Naive thymus-derived CD4-positive, alpha-beta T cell (primary cell): ENCODE measurements at regions not wholly inside any gene's neighbourhood (a gene's known extent, or its start where the extent isn't known, plus 50 kb on each side); places are given as distances from the start of the nearest gene placed in this dataset.
A peak's percentile ranks its signal among the peaks of the same experiment; 100 is the strongest.

Experiments
- ATAC-seq: fragments of 150-1000 bp; cut with Tn5 transposase; 2 replicates; pipeline ENCODE4 v1.10.0; 2021; ENCODE audit warnings: mild to moderate bottlenecking, moderate library complexity
- CTCF ChIA-PET: fragments of 350-600 bp; sonication (Branson Sonifier 250); formaldehyde crosslinking; loops from one replicate; lab custom pipeline; 2021; ENCODE audit warnings: antibody characterized with exemption; lab: Charles Lee
- POLR2A ChIA-PET: fragments of 350-600 bp; sonication (Branson Sonifier 250); formaldehyde crosslinking; loops from one replicate; lab custom pipeline; 2021; ENCODE audit warnings: antibody characterized with exemption, inconsistent platforms; lab: Charles Lee
- DNase-seq, 9 donors: peaks; one replicate each; pipeline versions ENCODE4 v3.0.0 to v3.0.0-alpha.2; 2020 to 2022; ENCODE audit warnings: mixed read lengths in 1 of 9
- H3K27ac ChIP-seq: one replicate; pipeline ENCODE4 v1.7.0; 2013; ENCODE audit warnings: mild to moderate bottlenecking, low read depth, low read length, moderate library complexity
- H3K27me3 ChIP-seq, 2 donors: one replicate each; pipeline ENCODE4 v1.7.0; 2013; ENCODE audit warnings: low read length in 2 of 2, mild to moderate bottlenecking in 2 of 2, moderate library complexity in 2 of 2; ENCODE audit not compliant: control insufficient read depth in 2 of 2, insufficient read depth in 2 of 2
- H3K36me3 ChIP-seq, 3 experiments: 1 replicate in 2 of 3; 2 replicates in 1 of 3; pipeline ENCODE4 v1.7.0; 2013; ENCODE audit warnings: low read length in 3 of 3, mild to moderate bottlenecking in 3 of 3, moderate library complexity in 1 of 3; ENCODE audit not compliant: insufficient read depth in 3 of 3, control insufficient read depth in 2 of 3
- H3K4me1 ChIP-seq, 2 donors: one replicate each; pipeline ENCODE4 v1.7.0; 2013; ENCODE audit warnings: low read length in 2 of 2, mild to moderate bottlenecking in 2 of 2, moderate library complexity in 1 of 2; ENCODE audit not compliant: control insufficient read depth in 2 of 2, insufficient read depth in 2 of 2
- H3K4me3 ChIP-seq: 2 replicates; pipeline ENCODE4 v1.7.0; 2013; ENCODE audit warnings: mild to moderate bottlenecking, low read length
- H3K9me3 ChIP-seq, 3 experiments: 1 replicate in 2 of 3; 2 replicates in 1 of 3; pipeline ENCODE4 v1.7.0; 2013; ENCODE audit warnings: low read length in 3 of 3; ENCODE audit not compliant: control insufficient read depth in 2 of 3
- H3K27ac Mint-ChIP-seq, 9 donors: one replicate each; pipeline ENCODE4 v1.8.0; 2020 to 2022; ENCODE audit warnings: mixed read lengths in 9 of 9, mild to moderate bottlenecking in 8 of 9, moderate library complexity in 5 of 9, inconsistent platforms in 2 of 9
- H3K27me3 Mint-ChIP-seq, 5 donors: one replicate each; pipeline ENCODE4 v1.8.0; 2021 to 2022; ENCODE audit warnings: mixed read lengths in 5 of 5, mild to moderate bottlenecking in 1 of 5
- H3K36me3 Mint-ChIP-seq, 5 donors: one replicate each; pipeline ENCODE4 v1.8.0; 2020 to 2022; ENCODE audit warnings: mixed read lengths in 5 of 5, mild to moderate bottlenecking in 3 of 5, inconsistent platforms in 1 of 5
- H3K4me1 Mint-ChIP-seq, 7 donors: one replicate each; pipeline ENCODE4 v1.8.0; 2020 to 2022; ENCODE audit warnings: mixed read lengths in 7 of 7, mild to moderate bottlenecking in 3 of 7, inconsistent platforms in 1 of 7
- H3K4me3 Mint-ChIP-seq, 10 donors: one replicate each; pipeline ENCODE4 v1.8.0; 2020 to 2022; ENCODE audit warnings: mild to moderate bottlenecking in 10 of 10, mixed read lengths in 10 of 10, moderate library complexity in 6 of 10, inconsistent platforms in 2 of 10
- H3K9me3 Mint-ChIP-seq, 11 donors: one replicate each; pipeline ENCODE4 v1.8.0; 2020 to 2022; ENCODE audit warnings: mixed read lengths in 11 of 11, mild to moderate bottlenecking in 4 of 11, inconsistent platforms in 1 of 11, moderate library complexity in 1 of 11
- intact Hi-C, 2 donors: fragments of 100-400 bp; cut with micrococcal nuclease; formaldehyde crosslinking; loops; one replicate each; pipeline ENCODE4 v1.15.1; 2023

- Histone ChIP-seq H3K27ac (no peak overlapping the region), H3K9me3 (no peaks in the 10 kb centered on the region), H3K4me1 (no peaks in the 10 kb centered on the region), H3K27me3 (no peaks in the 10 kb centered on the region), H3K4me3 (no peak overlapping the region), H3K36me3 (no peaks in the 10 kb centered on the region)
- H3K4me3 Mint-ChIP-seq = no peak overlapping the region
- intact Hi-C loops = no loop called here
- ChIA-PET POLR2A (no interaction called here), CTCF (no interaction called here)
- ATAC-seq (no peak), DNase-seq (no peak)
- no peak overlapping the region for H3K27ac Mint-ChIP-seq
- no peaks in the 10 kb centered on the region for H3K36me3 Mint-ChIP-seq
- peaks cover 0 to 16% (median 3%) of the 10 kb centered on the region in 7 donors for H3K4me1 Mint-ChIP-seq
- H3K9me3 Mint-ChIP-seq = peaks cover 0 to 3% (median 0%) of the 10 kb centered on the region in 11 donors
- peaks cover 0 to 29% (median 0%) of the 10 kb centered on the region in 5 donors for H3K27me3 Mint-ChIP-seq
Measured at GRCh38 chr9:89775641-89776040, 170.8 kb downstream of the GADD45G start.

- Mint-ChIP-seq H3K4me1 (peaks cover 0 to 11% (median 0%) of the 10 kb centered on the region in 7 donors), H3K27me3 (peaks cover 0 to 29% (median 0%) of the 10 kb centered on the region in 5 donors), H3K27ac (peak overlapping the region in 1 of 9 donors; percentile 10), H3K9me3 (peaks cover 0 to 3% (median 0%) of the 10 kb centered on the region in 11 donors), H3K4me3 (no peak overlapping the region), H3K36me3 (no peaks in the 10 kb centered on the region)
- Histone ChIP-seq H3K27ac (no peak overlapping the region), H3K27me3 (no peaks in the 10 kb centered on the region), H3K4me1 (no peaks in the 10 kb centered on the region), H3K4me3 (no peak overlapping the region), H3K9me3 (no peaks in the 10 kb centered on the region), H3K36me3 (no peaks in the 10 kb centered on the region)
- ATAC-seq (no peak), DNase-seq (no peak)
- CTCF ChIA-PET = no interaction called here
- intact Hi-C loops = no loop called here
- POLR2A ChIA-PET = no interaction called here
Measured at GRCh38 chr9:89776795-89777525, 172.1 kb downstream of the GADD45G start.

DNA sequence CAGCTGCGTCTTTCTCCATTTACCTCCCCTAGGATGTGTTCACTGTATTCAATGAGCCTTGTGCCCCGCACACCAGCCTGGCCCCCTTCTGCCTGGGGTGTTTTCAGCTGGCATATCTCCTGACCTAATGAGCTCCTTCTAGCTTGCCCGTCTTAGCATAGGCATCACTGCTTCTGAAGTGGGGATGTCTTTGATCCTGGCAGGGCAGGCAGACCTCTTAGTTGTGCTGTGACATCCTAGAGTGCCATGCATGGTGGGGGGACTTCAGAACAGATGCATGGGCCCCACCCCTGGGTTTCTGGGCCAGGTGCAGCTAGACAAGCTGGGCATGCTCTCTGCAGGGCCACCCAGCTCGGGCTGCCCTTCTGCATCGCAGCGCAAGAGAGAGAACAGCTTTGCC is 172.7 kb downstream of the GADD45G start:
- Mint-ChIP-seq H3K4me3 (no peak overlapping the region), H3K4me1 (peaks cover 0 to 13% (median 0%) of the 10 kb centered on the region in 7 donors)
- intact Hi-C loops = no loop called here

GRCh38 chr9:89778100-89779090 is 173.6 kb downstream of the GADD45G start:
- Histone ChIP-seq H3K4me1 (no peaks in the 10 kb centered on the region), H3K4me3 (no peak overlapping the region), H3K27ac (no peak overlapping the region), H3K27me3 (no peaks in the 10 kb centered on the region), H3K36me3 (no peaks in the 10 kb centered on the region), H3K9me3 (no peaks in the 10 kb centered on the region)
- Mint-ChIP-seq H3K27ac (no peak overlapping the region), H3K4me3 (no peak overlapping the region), H3K36me3 (no peaks in the 10 kb centered on the region), H3K4me1 (peaks cover 0 to 9% (median 0%) of the 10 kb centered on the region in 7 donors), H3K27me3 (peaks cover 0 to 32% (median 0%) of the 10 kb centered on the region in 5 donors), H3K9me3 (peaks cover 0 to 2% (median 0%) of the 10 kb centered on the region in 11 donors)
- ATAC-seq = no peak
- intact Hi-C loops = no loop called here
- CTCF ChIA-PET = no interaction called here
- DNase-seq = no peak
- POLR2A ChIA-PET = no interaction called here

More for the DNA sequence above, 172.7 kb downstream of the GADD45G start:
- Histone ChIP-seq H3K36me3 (no peaks in the 10 kb centered on the region), H3K9me3 (no peaks in the 10 kb centered on the region), H3K4me3 (no peak overlapping the region), H3K4me1 (no peaks in the 10 kb centered on the region), H3K27me3 (no peaks in the 10 kb centered on the region), H3K27ac (no peak overlapping the region)
- peak overlapping the region in 1 of 9 donors; percentile 10 for H3K27ac Mint-ChIP-seq
- H3K27me3 Mint-ChIP-seq = peaks cover 0 to 29% (median 0%) of the 10 kb centered on the region in 5 donors
- no peak for DNase-seq
- peaks cover 0 to 2% (median 0%) of the 10 kb centered on the region in 11 donors for H3K9me3 Mint-ChIP-seq
- H3K36me3 Mint-ChIP-seq = no peaks in the 10 kb centered on the region
- no peak for ATAC-seq
- ChIA-PET CTCF (no interaction called here), POLR2A (no interaction called here)

GRCh38 chr9:89779405-89780203 is 174.8 kb downstream of the GADD45G start:
- intact Hi-C loops = no loop called here
- no peaks in the 10 kb centered on the region for H3K4me1 ChIP-seq
- POLR2A ChIA-PET = no interaction called here
- no peaks in the 10 kb centered on the region for H3K27me3 ChIP-seq
- Mint-ChIP-seq H3K27me3 (peaks cover 0 to 35% (median 4%) of the 10 kb centered on the region in 5 donors), H3K36me3 (no peaks in the 10 kb centered on the region), H3K9me3 (peaks cover 0 to 2% (median 0%) of the 10 kb centered on the region in 11 donors), H3K4me3 (no peak overlapping the region), H3K4me1 (peaks cover 0 to 4% (median 0%) of the 10 kb centered on the region in 7 donors), H3K27ac (no peak overlapping the region)
- H3K36me3 ChIP-seq = no peaks in the 10 kb centered on the region
- CTCF ChIA-PET = no interaction called here
- no peak overlapping the region for H3K4me3 ChIP-seq
- no peak for DNase-seq
- H3K9me3 ChIP-seq = no peaks in the 10 kb centered on the region
- no peak for ATAC-seq
- H3K27ac ChIP-seq = no peak overlapping the region

DNA sequence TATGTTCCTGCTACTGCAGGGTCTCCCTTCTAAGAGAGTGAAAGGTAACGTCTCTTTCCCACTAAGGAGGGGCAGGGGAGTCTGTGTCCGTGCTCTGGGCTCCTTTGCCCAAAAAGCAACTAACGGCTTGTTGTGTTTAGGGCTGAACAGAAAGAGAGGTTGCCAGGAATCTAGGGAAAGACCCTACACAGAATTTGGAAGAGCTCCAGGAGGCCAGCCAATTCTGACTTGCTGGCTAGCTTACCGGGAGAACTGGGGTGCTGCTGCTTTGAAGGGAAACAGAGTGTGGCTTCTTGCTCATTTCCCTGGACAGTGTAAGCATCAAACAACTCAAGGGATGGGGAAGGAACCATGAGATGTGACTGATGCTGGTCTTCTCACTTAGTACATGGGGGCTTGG is 176.1 kb downstream of the GADD45G start:
- Mint-ChIP-seq H3K9me3 (peaks cover 0 to 2% (median 0%) of the 10 kb centered on the region in 11 donors), H3K36me3 (no peaks in the 10 kb centered on the region), H3K4me3 (no peak overlapping the region), H3K4me1 (peaks cover 0 to 5% (median 0%) of the 10 kb centered on the region in 7 donors), H3K27me3 (peaks cover 0 to 42% (median 5%) of the 10 kb centered on the region in 5 donors), H3K27ac (no peak overlapping the region)
- intact Hi-C loops = no loop called here
- ChIA-PET CTCF (no interaction called here), POLR2A (no interaction called here)
- no peak for ATAC-seq
- Histone ChIP-seq H3K4me3 (no peak overlapping the region), H3K27me3 (no peaks in the 10 kb centered on the region), H3K9me3 (no peaks in the 10 kb centered on the region), H3K27ac (no peak overlapping the region), H3K36me3 (no peaks in the 10 kb centered on the region), H3K4me1 (no peaks in the 10 kb centered on the region)
- DNase-seq = no peak
